PC-9 (cell line): ENCODE measurements at regions not wholly inside any gene's neighbourhood (a gene's known extent, or its start where the extent isn't known, plus 50 kb on each side); places are given as distances from the start of the nearest gene placed in this dataset.

Source experiments
- EZH2 ChIP-seq: fragments of 200-600 bp; sonication (generic); IDR thresholded peaks from 2 replicates; pipeline ENCODE4 v1.8.0; 2017; ENCODE audit warnings: antibody characterized with exemption, low read depth
- TF ChIP-seq, protein P1 (sequence below): fragments of 200-600 bp; sonication (generic); conservative IDR thresholded peaks from 2 replicates; pipeline ENCODE4 v1.6.1; 2017; ENCODE audit warnings: mixed run types, antibody characterized with exemption, mild to moderate bottlenecking, moderate library complexity

DNA sequence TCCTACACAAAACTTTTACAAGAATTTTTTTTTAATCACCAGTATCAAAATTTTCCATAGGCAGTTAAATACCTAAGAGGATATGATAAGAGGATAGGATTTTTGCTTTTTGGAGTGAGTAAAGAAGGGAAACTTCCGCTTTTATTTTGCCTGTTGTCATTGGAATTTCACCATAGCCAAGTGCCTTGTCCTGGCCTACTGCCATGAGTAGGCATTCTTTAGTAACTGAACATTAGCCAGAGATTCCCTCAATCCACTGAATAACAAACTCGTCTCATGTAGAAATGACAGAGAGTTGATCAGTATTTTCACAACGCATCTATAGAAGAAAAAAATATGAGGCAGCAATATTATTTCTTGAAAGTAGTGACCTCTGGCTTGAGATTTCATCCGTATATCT lies 289.6 kb upstream of the ADAMTSL1 start:
- TF ChIP-seq, protein P1, sequence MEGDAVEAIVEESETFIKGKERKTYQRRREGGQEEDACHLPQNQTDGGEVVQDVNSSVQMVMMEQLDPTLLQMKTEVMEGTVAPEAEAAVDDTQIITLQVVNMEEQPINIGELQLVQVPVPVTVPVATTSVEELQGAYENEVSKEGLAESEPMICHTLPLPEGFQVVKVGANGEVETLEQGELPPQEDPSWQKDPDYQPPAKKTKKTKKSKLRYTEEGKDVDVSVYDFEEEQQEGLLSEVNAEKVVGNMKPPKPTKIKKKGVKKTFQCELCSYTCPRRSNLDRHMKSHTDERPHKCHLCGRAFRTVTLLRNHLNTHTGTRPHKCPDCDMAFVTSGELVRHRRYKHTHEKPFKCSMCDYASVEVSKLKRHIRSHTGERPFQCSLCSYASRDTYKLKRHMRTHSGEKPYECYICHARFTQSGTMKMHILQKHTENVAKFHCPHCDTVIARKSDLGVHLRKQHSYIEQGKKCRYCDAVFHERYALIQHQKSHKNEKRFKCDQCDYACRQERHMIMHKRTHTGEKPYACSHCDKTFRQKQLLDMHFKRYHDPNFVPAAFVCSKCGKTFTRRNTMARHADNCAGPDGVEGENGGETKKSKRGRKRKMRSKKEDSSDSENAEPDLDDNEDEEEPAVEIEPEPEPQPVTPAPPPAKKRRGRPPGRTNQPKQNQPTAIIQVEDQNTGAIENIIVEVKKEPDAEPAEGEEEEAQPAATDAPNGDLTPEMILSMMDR = no peak
- no peak for TF ChIP-seq EZH2
